Sigmoid colon (tissue), 4 donors: ENCODE measurements at regions not wholly inside any gene's neighbourhood (a gene's known extent, or its start where the extent isn't known, plus 50 kb on each side); places are given as distances from the start of the nearest gene placed in this dataset.

Experiments
- EP300 ChIP-seq, 4 donors: sonication (generic); formaldehyde crosslinking; IDR thresholded peaks; one replicate each; pipeline ENCODE4 v1.6.1; 2017; ENCODE audit warnings: antibody characterized with exemption in 4 of 4
- POLR2A ChIP-seq, 2 donors: fragments of 450-650 bp; IDR thresholded peaks; one replicate each; pipeline ENCODE4 v1.6.1; 2016; ENCODE audit warnings: antibody characterized with exemption in 2 of 2, mild to moderate bottlenecking in 2 of 2, moderate library complexity in 2 of 2
- POLR2AphosphoS5 ChIP-seq, 4 donors: sonication (generic); formaldehyde crosslinking; IDR thresholded peaks; one replicate each; pipeline ENCODE4 v1.6.1; 2017; ENCODE audit warnings: antibody characterized with exemption in 4 of 4
- TF ChIP-seq, protein P1 (sequence below), 4 experiments: fragments of 450-650 bp in 3 of 4; fragments of 200-600 bp in 1 of 4; IDR thresholded peaks; one replicate each; pipeline ENCODE4 v1.5.1; 2016 to 2019; ENCODE audit warnings: antibody characterized with exemption in 4 of 4, mild to moderate bottlenecking in 3 of 4, moderate library complexity in 2 of 4

DNA sequence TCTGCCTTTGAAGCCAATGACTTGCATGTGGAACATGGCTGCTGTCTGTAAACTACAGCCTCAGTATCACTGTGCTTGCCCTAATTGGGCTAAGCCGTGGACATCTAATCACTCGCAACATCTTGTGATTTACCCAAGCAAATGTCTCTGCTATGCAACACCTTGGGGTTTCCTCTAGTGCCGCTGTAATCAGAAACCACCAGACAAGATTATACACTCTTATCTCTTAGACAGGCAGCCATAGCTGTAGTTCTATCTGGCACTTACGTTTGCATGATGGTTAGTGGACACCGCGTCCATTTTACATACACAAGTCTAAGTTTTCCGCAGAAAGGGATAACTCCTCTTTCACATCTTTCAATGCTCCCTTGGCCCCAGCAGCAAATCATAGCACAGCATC is 204.3 kb upstream of the CCDC68 start:
- TF ChIP-seq POLR2A (IDR thresholded peaks at IDR 0.05) (no peak), POLR2AphosphoS5 (IDR thresholded peaks at IDR 0.05) (no peak), EP300 (IDR thresholded peaks at IDR 0.05) (no peak)
- TF ChIP-seq, protein P1, sequence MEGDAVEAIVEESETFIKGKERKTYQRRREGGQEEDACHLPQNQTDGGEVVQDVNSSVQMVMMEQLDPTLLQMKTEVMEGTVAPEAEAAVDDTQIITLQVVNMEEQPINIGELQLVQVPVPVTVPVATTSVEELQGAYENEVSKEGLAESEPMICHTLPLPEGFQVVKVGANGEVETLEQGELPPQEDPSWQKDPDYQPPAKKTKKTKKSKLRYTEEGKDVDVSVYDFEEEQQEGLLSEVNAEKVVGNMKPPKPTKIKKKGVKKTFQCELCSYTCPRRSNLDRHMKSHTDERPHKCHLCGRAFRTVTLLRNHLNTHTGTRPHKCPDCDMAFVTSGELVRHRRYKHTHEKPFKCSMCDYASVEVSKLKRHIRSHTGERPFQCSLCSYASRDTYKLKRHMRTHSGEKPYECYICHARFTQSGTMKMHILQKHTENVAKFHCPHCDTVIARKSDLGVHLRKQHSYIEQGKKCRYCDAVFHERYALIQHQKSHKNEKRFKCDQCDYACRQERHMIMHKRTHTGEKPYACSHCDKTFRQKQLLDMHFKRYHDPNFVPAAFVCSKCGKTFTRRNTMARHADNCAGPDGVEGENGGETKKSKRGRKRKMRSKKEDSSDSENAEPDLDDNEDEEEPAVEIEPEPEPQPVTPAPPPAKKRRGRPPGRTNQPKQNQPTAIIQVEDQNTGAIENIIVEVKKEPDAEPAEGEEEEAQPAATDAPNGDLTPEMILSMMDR (IDR thresholded peaks at IDR 0.05), result no peak
